Chondrocyte (in vitro differentiated cells): ENCODE measurements at regions not wholly inside any gene's neighbourhood (a gene's known extent, or its start where the extent isn't known, plus 50 kb on each side); places are given as distances from the start of the nearest gene placed in this dataset.

ENCODE experiments used
- DNase-seq: peaks from one replicate; pipeline ENCODE4 v3.0.0; 2021; ENCODE audit warnings: mixed read lengths, low spot score
- H3K27ac Mint-ChIP-seq: one replicate; pipeline ENCODE4 v1.8.0; 2021; ENCODE audit warnings: mild to moderate bottlenecking, moderate library complexity, mixed read lengths; ENCODE audit not compliant: unreplicated experiment
- H3K27me3 Mint-ChIP-seq: 2 replicates; pipeline ENCODE4 v1.8.0; 2021; ENCODE audit warnings: low read depth, mixed read lengths
- H3K36me3 Mint-ChIP-seq: 2 replicates; pipeline ENCODE4 v1.8.0; 2021; ENCODE audit warnings: low read depth, mixed read lengths
- H3K4me1 Mint-ChIP-seq: 2 replicates; pipeline ENCODE4 v1.8.0; 2021; ENCODE audit warnings: low read depth, mild to moderate bottlenecking, mixed read lengths
- H3K4me3 Mint-ChIP-seq: one replicate; pipeline ENCODE4 v1.8.0; 2021; ENCODE audit warnings: mild to moderate bottlenecking, moderate library complexity, mixed read lengths; ENCODE audit not compliant: unreplicated experiment
- H3K9me3 Mint-ChIP-seq: 2 replicates; pipeline ENCODE4 v1.8.0; 2021; ENCODE audit warnings: low read depth, mixed read lengths
- CTCF ChIP-seq: fragments of 200-600 bp; sonication (generic); IDR thresholded peaks from 2 replicates; pipeline ENCODE4 v1.5.0; 2021; ENCODE audit warnings: antibody characterized with exemption, mild to moderate bottlenecking, moderate library complexity

GRCh38 chr6:166005401-166005943, 162.2 kb downstream of the TBXT start:
- Mint-ChIP-seq H3K27ac (no peak overlapping the region), H3K4me1 (peaks cover 38% of the 10 kb centered on the region), H3K4me3 (peak overlapping the region; percentile 55), H3K27me3 (peaks cover 13% of the 10 kb centered on the region), H3K36me3 (no peaks in the 10 kb centered on the region), H3K9me3 (no peaks in the 10 kb centered on the region)
- no peak for TF ChIP-seq CTCF
- no peak for DNase-seq

GRCh38 chr6:166004876-166005275, 162.8 kb downstream of the TBXT start:
- H3K27me3 Mint-ChIP-seq: peaks cover 13% of the 10 kb centered on the region
- peaks cover 32% of the 10 kb centered on the region for H3K4me1 Mint-ChIP-seq

GRCh38 chr6:166004471-166004870, 163.2 kb downstream of the TBXT start:
- Mint-ChIP-seq H3K27ac (no peak overlapping the region), H3K36me3 (no peaks in the 10 kb centered on the region), H3K27me3 (peaks cover 13% of the 10 kb centered on the region), H3K4me1 (peaks cover 28% of the 10 kb centered on the region), H3K9me3 (no peaks in the 10 kb centered on the region), H3K4me3 (no peak overlapping the region)
- DNase-seq: no peak
- no peak for TF ChIP-seq CTCF

More at GRCh38 chr6:166004876-166005275, 162.8 kb downstream of the TBXT start:
- no peak overlapping the region for H3K4me3 Mint-ChIP-seq
- H3K27ac Mint-ChIP-seq: no peak overlapping the region
- no peak for DNase-seq
- H3K9me3 Mint-ChIP-seq: no peaks in the 10 kb centered on the region
- no peaks in the 10 kb centered on the region for H3K36me3 Mint-ChIP-seq
- no peak for TF ChIP-seq CTCF

- peaks cover 14% of the 10 kb centered on the region for H3K27me3 Mint-ChIP-seq
- H3K27ac Mint-ChIP-seq: no peak overlapping the region
- DNase-seq: no peak
- H3K4me1 Mint-ChIP-seq: peaks cover 22% of the 10 kb centered on the region
- TF ChIP-seq CTCF: no peak
- H3K36me3 Mint-ChIP-seq: no peaks in the 10 kb centered on the region
- H3K9me3 Mint-ChIP-seq: no peaks in the 10 kb centered on the region
- no peak overlapping the region for H3K4me3 Mint-ChIP-seq
Observed at GRCh38 chr6:166003569-166003968, 164.1 kb downstream of the TBXT start.

- Mint-ChIP-seq H3K9me3 (no peaks in the 10 kb centered on the region), H3K27ac (peak overlapping the region; percentile 49), H3K4me3 (no peak overlapping the region), H3K27me3 (peaks cover 9% of the 10 kb centered on the region), H3K36me3 (no peaks in the 10 kb centered on the region), H3K4me1 (peaks cover 4% of the 10 kb centered on the region)
- no peak for DNase-seq
- no peak for TF ChIP-seq CTCF
Observed at GRCh38 chr6:166001359-166001758, 166.3 kb downstream of the TBXT start.
